IPS DF 4.7 (cell line): ENCODE measurements at regions not wholly inside any gene's neighbourhood (a gene's known extent, or its start where the extent isn't known, plus 50 kb on each side); places are given as distances from the start of the nearest gene placed in this dataset.

Experiments used
- DNase-seq: peaks from one replicate; pipeline ENCODE4 v3.0.0-alpha.2; 2013; ENCODE audit warnings: low spot score; ENCODE audit errors: extremely low read depth

DNA sequence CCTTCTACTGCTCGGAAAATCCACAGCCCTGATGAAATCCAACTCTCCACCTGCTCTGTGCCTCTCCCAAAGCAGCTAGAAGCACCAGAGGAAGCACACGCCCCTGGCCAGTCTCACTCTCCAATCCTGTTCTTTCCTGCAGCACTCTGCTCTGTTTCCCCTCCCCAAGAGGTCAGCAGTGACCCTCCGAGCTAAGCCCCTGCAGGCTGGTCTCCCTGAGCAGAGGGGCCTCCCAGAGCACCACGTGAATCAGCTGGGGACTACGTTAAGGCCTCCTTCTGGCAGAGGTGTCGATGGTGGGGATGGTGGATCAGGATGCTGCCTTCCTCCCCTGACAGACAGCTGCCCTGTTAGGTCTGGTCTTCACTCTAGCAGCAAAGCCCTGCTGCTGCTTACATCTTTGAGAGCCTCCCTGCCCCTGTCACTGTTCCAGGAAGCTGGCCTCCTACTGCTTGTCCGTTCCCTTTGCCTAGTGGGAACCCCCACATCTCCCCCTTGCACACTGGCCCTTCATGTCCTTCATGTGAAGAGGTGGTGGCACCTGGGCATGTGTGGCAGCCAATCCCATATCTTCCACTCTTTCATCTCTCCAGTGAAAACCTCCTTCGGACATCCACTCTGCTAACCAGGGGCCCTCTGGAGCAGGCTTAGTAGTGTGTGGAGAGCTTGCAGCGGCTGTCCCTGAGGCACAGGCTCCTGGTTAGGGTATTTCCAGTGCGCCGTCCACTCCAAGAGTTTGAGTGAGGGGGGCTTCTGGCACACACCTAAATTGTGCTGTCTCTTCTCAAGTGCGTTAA is 307.5 kb upstream of the HS6ST1 start:
- no peak for DNase-seq

DNA sequence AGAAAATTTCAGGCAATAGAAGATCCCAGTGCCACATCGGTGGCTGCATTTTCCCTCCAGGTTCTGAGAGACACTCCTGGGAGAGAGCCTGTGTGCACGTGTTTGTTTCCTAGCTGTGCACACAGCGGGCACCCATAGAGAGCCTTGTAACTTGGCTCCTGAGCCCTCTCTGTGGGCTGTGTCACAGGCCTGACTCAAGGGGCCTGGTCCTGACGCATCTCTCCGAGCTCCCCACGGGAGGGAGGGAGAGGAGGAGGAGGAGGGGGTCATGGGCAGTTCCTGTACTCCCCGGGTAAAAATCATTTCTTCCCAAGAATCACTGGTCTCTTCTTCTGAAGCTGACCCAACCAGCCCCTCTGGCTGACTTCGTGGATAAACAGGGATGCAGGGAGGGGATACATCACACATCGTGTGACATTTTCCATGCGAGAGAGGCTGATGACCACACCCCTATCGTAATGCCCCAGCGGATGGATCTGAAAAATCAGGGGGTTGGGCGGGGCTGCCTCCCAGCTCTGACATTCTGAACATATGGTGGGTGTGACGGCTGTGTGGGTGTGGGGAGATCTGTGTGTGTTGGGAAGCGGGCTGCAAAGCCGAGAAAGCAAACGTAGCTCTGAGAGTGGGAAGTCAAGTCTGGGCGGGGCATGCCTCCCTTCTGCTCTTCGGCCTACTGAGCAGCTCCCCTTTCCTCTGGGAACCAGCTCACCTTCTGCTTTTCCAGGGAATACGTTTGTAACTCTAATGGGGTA is 308.3 kb upstream of the HS6ST1 start:
- DNase-seq = no peak

DNA sequence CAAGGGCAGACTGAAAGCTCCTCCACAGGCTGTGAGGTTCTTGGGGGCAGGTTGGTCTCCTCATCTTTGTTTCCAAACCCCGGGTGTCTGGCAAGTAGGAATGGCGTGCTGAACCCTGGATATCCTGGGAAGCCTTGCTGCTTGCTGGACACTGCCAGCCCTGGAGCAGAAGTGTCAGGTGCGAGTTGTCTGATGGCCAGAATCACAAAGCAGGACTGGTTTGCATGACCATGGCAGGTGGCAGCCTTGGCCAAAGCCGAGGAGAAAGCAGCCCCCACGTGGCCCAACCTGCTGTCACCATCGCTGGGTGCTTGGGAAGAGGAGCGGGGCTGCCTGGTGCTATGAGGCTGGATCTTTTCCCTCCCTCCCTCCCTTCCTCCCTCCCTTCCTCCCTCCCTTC is 309.5 kb upstream of the HS6ST1 start:
- no peak for DNase-seq

DNA sequence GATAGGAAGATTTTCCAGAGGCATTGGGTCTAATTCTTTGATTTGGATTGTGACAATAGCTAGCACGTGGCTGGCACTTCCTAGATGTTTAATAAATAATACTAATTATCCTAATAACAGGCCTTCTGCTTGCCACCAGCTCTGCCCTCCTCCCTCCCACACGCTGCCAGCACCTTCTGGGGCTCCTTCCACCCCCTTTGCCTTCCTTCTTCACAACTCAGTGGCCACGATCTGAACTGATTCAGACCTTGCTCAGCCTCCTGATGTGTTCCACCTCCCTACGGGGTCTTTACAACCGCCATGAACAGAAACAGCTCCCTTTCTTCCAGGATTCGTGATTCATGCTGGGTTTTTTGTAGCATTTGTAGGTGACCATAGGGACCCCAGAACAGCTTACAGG is 310.3 kb upstream of the HS6ST1 start:
- DNase-seq = no peak

DNA sequence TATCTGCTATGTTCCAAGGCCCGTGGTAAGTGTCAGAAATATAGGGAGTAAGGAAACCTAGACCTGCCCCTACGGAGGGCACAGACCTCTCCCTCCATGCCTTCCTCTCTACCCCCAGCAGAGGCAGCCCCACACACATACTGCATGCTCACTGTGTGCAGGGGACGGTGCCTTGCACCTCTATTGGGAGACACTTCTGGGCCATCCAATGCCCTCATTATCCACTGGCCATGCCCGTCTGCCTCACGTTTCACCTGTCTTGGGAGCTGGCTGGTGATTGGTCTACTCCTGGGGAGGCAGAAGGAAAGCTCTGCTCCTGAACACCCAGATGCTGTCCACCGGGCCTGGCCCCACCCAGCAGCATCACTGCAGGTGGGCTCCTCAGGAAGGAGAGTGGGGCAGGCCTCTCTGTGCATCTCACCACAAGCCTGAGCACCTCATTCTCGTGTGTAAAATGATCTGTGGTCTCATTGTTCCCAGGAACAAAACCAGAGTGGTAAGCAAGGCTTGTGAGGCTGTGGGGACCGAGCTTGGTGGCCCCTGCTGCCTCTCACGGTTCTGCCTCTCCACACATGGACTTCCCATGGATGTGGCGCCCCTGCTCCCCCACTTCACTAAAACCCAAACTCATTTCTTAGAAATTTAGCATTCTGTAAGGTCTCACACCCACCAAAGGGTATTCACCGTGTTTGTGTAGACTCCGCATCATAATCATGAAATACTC is 312.5 kb upstream of the HS6ST1 start:
- DNase-seq = no peak

DNA sequence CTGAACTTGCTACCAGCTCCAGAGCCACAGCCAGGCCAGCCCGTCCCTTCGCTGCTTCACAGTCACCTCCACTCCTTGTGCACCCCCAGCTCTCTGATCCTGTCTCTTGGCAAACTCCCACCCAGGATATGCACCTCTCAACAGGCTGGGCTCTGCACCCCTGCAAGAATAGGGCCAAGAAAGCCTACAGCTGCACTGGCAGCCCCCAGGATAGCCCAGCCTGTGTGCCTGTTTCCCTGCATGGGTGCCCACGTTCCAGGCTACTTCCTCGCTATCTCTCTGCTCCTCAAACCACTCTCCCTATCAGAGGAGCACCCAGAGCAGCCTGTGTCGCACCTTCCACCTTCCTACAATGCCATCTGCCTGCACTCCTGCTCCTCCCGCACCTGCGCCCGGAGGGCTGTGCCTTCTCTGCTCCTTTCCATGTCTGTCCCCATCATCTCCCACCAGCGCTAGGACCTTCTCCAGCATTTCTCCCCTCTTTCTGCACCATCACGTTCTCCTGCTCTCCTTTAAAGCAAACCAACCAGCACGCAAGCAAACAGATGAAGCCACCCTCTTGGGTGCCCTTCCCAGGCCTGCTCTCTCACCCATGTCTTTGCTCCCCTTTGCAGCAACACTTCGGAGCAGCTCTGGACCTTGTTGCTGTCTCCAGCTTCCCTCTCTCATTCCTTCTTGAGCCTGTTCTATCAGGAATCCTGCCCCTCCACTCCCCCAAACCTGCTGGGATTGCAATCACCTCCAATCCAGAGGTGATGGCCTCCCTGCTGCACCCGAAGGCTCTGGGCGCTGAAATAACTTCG is 313.2 kb upstream of the HS6ST1 start:
- no peak for DNase-seq

DNA sequence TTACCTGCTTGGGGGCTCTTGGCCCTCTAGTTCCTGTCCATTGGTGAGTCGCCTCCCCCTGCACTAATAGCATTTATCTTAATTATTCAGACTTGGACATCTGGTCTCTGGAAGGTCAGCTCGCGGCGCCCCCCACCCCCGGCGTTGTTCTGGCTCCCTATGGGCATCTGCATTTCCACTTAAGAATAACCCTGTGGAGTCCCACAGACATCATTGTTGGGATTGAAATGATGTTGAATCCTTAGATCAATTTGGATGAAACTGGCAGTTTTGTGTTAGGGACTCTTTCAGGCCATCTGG is 313.8 kb upstream of the HS6ST1 start:
- DNase-seq = no peak

DNA sequence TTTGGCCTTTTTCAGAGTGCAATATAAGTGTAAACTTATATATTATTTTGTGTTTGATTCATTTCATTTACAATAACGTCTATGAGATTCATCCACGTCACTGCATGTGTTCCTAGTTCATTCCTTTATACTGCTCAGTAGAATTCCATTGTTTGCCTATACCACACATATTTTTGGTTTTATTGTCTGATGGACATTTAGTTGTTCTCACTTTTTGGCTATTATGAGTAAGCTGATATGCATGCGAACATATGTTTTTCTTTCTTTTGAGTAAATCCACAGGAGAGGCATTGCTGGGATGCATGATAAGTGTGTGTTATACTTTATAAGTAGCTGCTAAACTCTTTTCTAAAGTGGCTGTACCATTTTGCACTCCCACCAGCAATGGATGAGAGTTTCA is 314.8 kb upstream of the HS6ST1 start:
- no peak for DNase-seq

DNA sequence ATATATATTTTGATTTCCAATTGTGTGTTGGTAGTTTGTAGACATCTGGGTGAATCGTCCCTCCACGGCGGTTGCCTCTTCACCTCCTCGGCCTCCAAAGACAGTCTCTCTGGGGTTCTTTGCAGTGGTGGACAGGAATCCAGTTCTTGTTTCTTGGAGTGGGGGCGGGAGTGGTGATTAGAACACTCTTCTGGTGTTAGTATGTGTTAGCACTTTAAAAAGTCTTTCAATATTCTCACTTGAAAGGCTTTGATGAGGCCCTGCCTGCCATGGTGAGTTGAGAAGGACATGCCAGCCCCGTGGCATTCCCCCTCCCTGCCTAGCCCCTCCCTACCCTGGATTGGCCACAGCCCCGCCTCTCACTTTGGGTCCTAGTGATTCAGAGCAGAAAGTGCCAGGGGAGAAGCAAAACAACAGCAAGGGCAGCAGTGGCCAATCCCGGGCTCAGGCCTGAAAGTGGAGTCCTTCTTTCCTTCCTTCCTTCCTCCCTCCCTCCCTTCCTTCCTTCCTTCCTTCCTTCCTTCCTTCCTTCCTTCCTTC is 316.8 kb upstream of the HS6ST1 start:
- no peak for DNase-seq

DNA sequence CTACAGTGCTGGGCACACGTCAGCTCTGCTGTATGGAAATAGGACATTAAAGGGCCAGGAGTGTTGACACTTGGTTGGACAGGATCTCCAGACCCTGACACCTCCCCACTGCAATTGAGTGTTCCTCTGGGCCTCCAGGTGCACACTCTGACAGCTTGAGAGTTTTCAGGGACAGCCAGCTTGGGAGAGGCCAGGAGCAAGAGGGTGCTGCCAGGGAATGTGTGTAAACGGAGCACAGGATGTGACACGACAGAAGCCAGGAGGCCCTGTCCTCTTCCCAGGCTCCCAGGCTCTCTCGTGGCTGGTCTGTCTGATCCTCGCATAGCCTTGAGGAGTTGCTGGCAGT is 318.1 kb upstream of the HS6ST1 start:
- no peak for DNase-seq

DNA sequence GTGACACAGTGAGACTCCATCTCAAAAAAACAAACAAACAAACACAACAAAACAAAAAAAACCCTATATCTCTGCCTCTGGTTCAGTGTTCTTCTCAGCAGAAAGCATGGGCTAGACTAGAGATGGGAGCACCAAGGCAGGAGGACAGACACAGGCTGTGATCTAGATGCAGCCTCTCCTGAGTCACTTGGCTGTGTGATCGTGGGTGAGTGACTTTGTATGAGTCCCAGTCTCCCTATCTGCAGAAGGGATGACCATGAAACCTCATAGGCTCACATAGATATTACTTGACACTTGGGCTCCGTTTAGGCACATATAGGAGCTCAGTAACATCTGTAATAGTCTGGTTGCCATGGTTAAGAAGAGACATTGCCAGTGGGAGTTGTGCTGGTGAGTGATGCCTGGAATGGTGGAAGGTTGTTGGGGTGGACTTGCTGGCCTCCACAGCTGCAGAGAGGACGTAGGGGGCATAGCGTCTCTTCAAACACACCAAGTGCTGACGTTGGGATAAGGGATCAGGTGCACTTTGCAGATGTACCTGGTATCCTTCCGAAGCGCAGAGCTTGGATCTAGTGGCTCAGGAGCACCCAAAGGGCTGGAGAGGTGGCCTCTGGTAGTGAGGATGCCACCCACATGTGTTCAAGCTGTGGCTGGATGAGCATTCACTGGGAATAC is 318.9 kb upstream of the HS6ST1 start:
- DNase-seq = no peak

DNA sequence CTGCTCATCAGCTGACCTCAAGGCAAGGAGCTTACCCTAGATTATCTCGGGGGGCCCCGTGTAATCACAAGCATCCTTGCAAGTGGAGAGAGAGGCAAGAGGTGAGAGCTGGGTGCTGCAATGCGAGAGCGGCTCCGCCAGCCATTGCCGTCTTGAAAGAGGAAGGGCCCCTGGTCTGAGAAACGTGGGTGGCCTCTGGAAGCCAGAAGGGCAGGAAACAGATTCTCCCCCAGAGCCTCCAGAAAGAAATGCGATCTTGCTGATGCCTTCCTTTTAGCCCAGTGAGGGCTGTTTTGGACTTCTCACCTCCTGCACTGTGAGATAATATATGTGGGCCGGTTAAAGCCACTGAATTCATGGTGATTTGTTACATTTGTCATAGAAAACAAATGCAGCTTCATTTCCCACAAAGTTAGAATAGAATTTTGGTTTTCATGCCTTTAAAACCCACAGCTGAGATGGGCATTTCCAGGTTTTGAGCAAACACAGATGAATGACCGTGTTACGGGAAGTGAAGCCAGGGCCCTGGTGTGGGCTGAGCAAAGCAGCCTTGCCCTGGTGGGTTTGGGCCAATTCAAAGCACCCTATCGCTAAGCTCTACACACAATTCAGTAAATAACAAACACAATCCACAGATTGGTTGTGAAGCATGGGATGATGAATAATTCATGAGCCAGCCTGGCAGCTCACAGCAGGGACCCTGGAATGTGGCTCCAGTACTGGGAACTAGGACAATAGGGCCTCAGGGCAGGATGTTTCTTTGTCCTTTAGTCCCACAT is 319.9 kb upstream of the HS6ST1 start:
- peak; percentile 98 for DNase-seq

DNA sequence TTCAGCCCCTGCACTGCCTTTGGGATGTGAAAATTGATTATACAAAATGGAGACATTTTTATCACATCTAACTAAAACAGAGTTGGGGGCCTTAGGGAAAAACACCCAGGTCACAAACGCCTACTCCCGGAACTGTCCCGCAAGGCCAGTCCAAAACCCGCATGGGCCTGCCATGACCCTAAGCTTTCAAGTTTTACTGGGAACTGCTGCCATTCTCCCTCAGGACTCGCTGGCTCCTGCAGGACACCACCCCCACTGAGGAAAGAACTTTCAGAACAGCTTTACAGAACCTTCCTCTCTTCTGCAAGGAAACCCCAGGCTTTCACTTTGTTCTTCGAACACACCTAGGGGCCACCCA is 320.4 kb upstream of the HS6ST1 start:
- no peak for DNase-seq

DNA sequence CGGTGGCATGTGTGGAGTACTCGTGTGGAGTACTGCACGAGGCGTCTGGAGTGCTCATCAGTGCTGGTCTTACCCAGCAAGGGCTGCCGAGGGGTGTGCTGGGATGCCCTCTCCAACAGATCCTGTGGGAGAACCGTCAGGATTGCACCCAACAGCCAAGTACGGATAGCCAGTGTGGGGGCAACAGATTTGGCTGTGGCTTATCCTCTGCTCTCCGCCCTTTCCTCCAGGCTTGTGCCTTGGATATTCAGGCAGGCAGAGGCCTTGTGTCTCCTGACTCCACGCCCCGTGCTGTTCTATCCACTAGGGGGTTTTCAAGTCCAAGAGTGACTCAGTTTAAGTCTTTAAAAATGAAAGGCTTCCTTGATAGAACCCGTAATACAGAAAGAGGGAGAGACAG is 321.0 kb upstream of the HS6ST1 start:
- DNase-seq = no peak

DNA sequence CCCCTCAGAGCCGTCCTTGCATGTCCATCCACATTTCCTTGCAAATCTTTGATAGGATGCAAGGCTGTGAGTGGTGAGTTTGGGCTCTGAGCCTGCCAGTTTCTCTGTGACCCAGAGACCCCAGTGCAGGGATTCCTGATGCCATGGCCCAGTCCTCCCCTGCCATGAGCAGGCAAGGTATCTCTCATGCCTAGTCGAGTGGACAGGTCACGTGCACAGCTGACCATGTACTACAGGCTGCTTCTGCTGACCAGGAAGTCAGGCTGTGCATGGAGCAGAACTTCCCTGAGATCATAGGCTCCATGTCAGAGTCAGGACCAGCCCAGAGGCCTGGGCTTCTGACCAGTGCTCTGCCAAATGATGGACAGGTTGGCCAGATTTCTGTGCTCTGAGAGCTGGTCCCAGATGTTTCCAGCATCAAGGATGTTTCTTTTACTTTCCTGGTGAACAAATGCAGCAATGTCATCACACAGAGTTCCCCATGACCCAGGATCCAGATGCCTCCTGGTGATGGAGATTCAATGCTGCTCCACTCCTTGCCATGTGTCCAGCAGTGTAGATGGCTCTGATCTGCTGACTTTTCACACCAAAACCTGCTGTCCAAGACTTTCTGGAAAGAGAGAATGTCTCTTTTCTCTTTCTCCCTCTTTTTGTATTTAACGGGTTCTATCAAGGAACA is 321.6 kb upstream of the HS6ST1 start:
- DNase-seq = no peak

DNA sequence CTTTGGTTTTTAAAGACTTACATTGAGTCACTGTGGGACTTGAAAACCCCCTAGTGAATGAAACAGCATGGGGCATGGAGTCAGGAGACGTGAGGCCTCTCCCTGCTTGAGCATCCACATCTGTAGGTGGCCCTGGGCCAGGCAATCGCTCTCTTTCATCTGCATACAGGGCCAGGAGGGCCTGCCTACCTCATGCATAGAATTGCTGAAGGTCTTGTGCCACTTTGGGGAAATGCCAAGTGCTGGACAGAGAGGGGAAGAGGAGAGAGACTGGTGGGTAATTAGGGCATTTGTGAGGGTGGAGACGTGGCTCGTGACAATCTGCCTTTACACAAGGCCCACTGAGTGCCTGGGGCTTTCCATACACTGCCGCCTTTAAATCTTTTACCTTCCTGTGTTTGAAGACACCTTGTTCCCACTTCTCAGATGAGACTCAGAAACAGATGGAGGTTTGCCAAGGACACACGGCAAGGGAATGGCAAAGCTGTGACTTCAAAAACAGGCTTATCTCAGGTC is 322.2 kb upstream of the HS6ST1 start:
- no peak for DNase-seq

DNA sequence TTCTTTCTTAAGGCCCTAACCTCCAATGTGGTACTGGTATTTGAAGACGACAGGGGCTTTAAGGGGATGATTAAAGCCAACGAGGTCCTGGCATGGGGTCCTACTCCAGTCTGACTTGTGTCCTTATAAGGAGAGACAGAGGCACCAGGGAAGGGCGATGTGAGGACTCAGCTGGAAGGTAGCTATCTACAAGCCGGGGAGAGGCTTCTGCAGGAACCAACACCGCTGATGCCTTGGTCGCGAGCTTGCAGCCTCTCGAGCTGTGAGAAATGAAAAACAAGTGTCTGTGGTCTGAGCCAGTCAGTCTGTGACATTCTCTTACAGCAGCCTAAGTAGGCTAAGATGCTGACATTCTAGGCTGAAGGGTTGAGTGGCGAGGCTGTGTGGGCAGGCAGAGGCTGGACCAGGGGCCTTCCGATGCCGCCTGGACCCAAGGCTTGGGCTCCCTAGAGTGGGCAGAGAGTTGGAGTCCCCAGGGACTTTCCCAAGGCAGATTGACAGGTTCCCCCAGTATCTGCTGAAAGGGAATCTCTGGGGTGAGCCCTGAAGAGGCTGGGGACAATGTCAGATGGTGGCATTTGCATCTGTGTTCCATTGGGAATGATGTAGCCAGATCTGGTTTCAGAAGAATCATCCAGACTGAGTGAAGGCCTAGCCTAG is 322.9 kb upstream of the HS6ST1 start:
- no peak for DNase-seq

DNA sequence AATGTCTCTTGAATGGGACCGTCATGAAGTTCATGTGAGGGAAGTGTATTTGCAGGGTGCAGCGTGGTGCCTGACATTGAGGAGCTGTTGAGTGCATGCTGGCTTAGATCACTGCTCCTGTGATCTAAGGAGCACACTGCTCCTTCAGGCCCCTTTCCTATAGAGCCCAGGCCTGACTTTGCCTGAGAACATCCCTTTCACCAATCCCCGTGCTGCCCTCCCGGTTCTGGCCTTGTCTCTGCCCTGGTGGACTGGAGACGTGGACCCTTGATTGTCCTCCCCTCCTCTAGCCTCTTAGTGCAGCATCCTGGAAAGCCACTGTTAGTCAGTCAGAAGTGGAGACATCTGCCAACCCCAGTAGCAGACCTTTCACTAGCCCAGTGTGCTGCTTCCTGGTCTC is 323.6 kb upstream of the HS6ST1 start:
- DNase-seq = no peak

DNA sequence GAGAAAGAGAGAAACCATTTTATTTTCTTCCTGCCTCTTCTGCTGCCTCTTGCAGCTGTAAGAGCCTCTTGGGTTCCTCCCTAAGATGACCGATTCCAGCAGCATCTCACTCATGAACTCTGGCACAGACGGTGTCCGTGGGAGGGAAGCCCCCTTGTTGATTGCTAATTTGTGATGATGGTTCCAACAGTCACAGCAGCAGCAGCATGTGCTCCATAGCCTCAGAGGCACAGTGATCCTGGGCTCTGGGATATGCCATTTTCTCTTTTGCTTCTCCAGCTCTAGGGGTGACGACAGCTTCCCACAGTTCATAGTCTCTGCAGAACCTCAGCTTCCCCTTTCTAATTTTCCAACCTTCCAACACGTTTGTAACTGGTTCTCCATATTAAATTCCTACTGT is 324.2 kb upstream of the HS6ST1 start:
- no peak for DNase-seq
